ENCODE measurements at regions not wholly inside any gene's neighbourhood (a gene's known extent, or its start where the extent isn't known, plus 50 kb on each side); places are given as distances from the start of the nearest gene placed in this dataset.

GRCh38 chr5:135133181-135133580, 99.2 kb upstream of the PITX1 start:
- Histone ChIP-seq H3K36me3 (no peaks in the 10 kb centered on the region), H3K27me3 (no peaks in the 10 kb centered on the region), H3K4me3 (no peak overlapping the region), H3K9me3 (no peaks in the 10 kb centered on the region), H3K27ac (no peak overlapping the region), H3K4me1 (no peaks in the 10 kb centered on the region)
- DNase-seq (ENCODE audit: low spot score) = no peak
- no peak for TF ChIP-seq CTCF (IDR thresholded peaks at IDR 0.05)

- H3K4me1 ChIP-seq = no peaks in the 10 kb centered on the region
- H3K4me3 ChIP-seq = no peak overlapping the region
- TF ChIP-seq CTCF (IDR thresholded peaks at IDR 0.05) = no peak
- no peaks in the 10 kb centered on the region for H3K36me3 ChIP-seq
- no peak overlapping the region for H3K27ac ChIP-seq
- no peaks in the 10 kb centered on the region for H3K27me3 ChIP-seq
- DNase-seq (ENCODE audit: low spot score) = no peak
- H3K9me3 ChIP-seq = no peaks in the 10 kb centered on the region
These were observed 98.0 kb upstream of the PITX1 start for GRCh38 chr5:135131801-135132680.

GRCh38 chr5:135130261-135131215, 96.5 kb upstream of the PITX1 start:
- H3K4me3 ChIP-seq = no peak overlapping the region
- TF ChIP-seq CTCF (IDR thresholded peaks at IDR 0.05) = no peak
- H3K9me3 ChIP-seq = no peaks in the 10 kb centered on the region
- DNase-seq (ENCODE audit: low spot score) = no peak
- H3K4me1 ChIP-seq = no peaks in the 10 kb centered on the region
- H3K27ac ChIP-seq = no peak overlapping the region
- H3K36me3 ChIP-seq = no peaks in the 10 kb centered on the region
- H3K27me3 ChIP-seq = no peaks in the 10 kb centered on the region

- H3K9me3 ChIP-seq = no peaks in the 10 kb centered on the region
- H3K4me1 ChIP-seq = no peaks in the 10 kb centered on the region
- H3K27me3 ChIP-seq = no peaks in the 10 kb centered on the region
- DNase-seq (ENCODE audit: low spot score) = no peak
- no peaks in the 10 kb centered on the region for H3K36me3 ChIP-seq
- H3K4me3 ChIP-seq = no peak overlapping the region
- H3K27ac ChIP-seq = no peak overlapping the region
- no peak for TF ChIP-seq CTCF (IDR thresholded peaks at IDR 0.05)
These were observed 95.3 kb upstream of the PITX1 start for GRCh38 chr5:135129307-135129706.

GRCh38 chr5:135128361-135128760, 94.3 kb upstream of the PITX1 start:
- no peak for TF ChIP-seq CTCF (IDR thresholded peaks at IDR 0.05)
- no peaks in the 10 kb centered on the region for H3K36me3 ChIP-seq
- DNase-seq (ENCODE audit: low spot score) = no peak
- no peak overlapping the region for H3K4me3 ChIP-seq
- no peak overlapping the region for H3K27ac ChIP-seq
- no peaks in the 10 kb centered on the region for H3K27me3 ChIP-seq
- H3K4me1 ChIP-seq = no peaks in the 10 kb centered on the region
- H3K9me3 ChIP-seq = no peaks in the 10 kb centered on the region

Measured in right atrium auricular region (tissue), 2 donors.